ENCODE measurements at regions not wholly inside any gene's neighbourhood (a gene's known extent, or its start where the extent isn't known, plus 50 kb on each side); places are given as distances from the start of the nearest gene placed in this dataset.

- H3K9me3 ChIP-seq (ENCODE audit: control insufficient read depth, insufficient read depth, low read depth, low read length), result no peaks in the 10 kb centered on the region
Observed at GRCh38 chr4:140257461-140258305, 103.7 kb upstream of the MAML3 start.

GRCh38 chr4:140256941-140257340 is 103.0 kb upstream of the MAML3 start:
- Histone ChIP-seq H3K27me3 (ENCODE audit: control insufficient read depth, insufficient read depth, low read length) (no peaks in the 10 kb centered on the region), H3K4me1 (ENCODE audit: control insufficient read depth, insufficient read depth, low read length) (peaks cover 11% of the 10 kb centered on the region), H3K36me3 (ENCODE audit: control insufficient read depth, insufficient read depth, low read length) (no peaks in the 10 kb centered on the region), H3K27ac (ENCODE audit: low read length) (no peak overlapping the region; the same call in 1 of the 2 replicates), H3K4me3 (ENCODE audit: low read depth in 2 of 2, low read length in 2 of 2) (no peak overlapping the region), H3K9me3 (ENCODE audit: control insufficient read depth, insufficient read depth, low read depth, low read length) (no peaks in the 10 kb centered on the region)
- POLR2A ChIA-PET, result no interaction called here
- CTCF ChIA-PET, result no interaction called here
- no TSS peak for BruUV-seq (replicated peaks)
- ATAC-seq (no peak), DNase-seq (ENCODE audit: low read depth, low spot score) (no peak)
- TF ChIP-seq TCF7L2 (IDR thresholded peaks at IDR 0.05; ENCODE audit: low read depth, low read length) (no peak), POLR2AphosphoS5 (IDR thresholded peaks at IDR 0.05; ENCODE audit: low read depth, low read length) (no peak), REST (IDR thresholded peaks at IDR 0.05; ENCODE audit: insufficient read depth in 1 of 2, low read depth in 2 of 2, low read length in 1 of 2) (no peak), SIN3A (IDR thresholded peaks at IDR 0.05; ENCODE audit: borderline replicate concordance, insufficient read depth, low read depth, low read length) (no peak)
- TF ChIP-seq, protein P1, sequence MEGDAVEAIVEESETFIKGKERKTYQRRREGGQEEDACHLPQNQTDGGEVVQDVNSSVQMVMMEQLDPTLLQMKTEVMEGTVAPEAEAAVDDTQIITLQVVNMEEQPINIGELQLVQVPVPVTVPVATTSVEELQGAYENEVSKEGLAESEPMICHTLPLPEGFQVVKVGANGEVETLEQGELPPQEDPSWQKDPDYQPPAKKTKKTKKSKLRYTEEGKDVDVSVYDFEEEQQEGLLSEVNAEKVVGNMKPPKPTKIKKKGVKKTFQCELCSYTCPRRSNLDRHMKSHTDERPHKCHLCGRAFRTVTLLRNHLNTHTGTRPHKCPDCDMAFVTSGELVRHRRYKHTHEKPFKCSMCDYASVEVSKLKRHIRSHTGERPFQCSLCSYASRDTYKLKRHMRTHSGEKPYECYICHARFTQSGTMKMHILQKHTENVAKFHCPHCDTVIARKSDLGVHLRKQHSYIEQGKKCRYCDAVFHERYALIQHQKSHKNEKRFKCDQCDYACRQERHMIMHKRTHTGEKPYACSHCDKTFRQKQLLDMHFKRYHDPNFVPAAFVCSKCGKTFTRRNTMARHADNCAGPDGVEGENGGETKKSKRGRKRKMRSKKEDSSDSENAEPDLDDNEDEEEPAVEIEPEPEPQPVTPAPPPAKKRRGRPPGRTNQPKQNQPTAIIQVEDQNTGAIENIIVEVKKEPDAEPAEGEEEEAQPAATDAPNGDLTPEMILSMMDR (IDR thresholded peaks at IDR 0.05), result no peak
- intact Hi-C loops (cut with micrococcal nuclease; ENCODE audit: unreplicated experiment), result loop anchor here (10.0 kb wide), 1 partner anchor 162 kb away; no protein-coding TSS in a partner anchor
- in situ Hi-C loops (cut with HindIII; ENCODE audit: low pct_unique_long_range_greater_than_20kb, low sequenced_read_pairs), result no loop called here

More at GRCh38 chr4:140257461-140258305, 103.7 kb upstream of the MAML3 start:
- Histone ChIP-seq H3K4me3 (ENCODE audit: low read depth in 2 of 2, low read length in 2 of 2) (no peak overlapping the region), H3K36me3 (ENCODE audit: control insufficient read depth, insufficient read depth, low read length) (no peaks in the 10 kb centered on the region), H3K27me3 (ENCODE audit: control insufficient read depth, insufficient read depth, low read length) (no peaks in the 10 kb centered on the region), H3K4me1 (ENCODE audit: control insufficient read depth, insufficient read depth, low read length) (peaks cover 6% of the 10 kb centered on the region), H3K27ac (ENCODE audit: low read length) (peak overlapping the region; percentile 17; the same call in 1 of the 2 replicates)
- in situ Hi-C loops (cut with HindIII; ENCODE audit: low pct_unique_long_range_greater_than_20kb, low sequenced_read_pairs) (no loop called here), intact Hi-C loops (cut with micrococcal nuclease; ENCODE audit: unreplicated experiment) (loop anchor here (10.0 kb wide), 1 partner anchor 163 kb away; no protein-coding TSS in a partner anchor)
- DNase-seq (ENCODE audit: low read depth, low spot score) (no peak), ATAC-seq (no peak)
- BruUV-seq (replicated peaks), result no TSS peak
- ChIA-PET CTCF (no interaction called here), POLR2A (no interaction called here)
- TF ChIP-seq POLR2AphosphoS5 (IDR thresholded peaks at IDR 0.05; ENCODE audit: low read depth, low read length) (no peak), SIN3A (IDR thresholded peaks at IDR 0.05; ENCODE audit: borderline replicate concordance, insufficient read depth, low read depth, low read length) (no peak), REST (IDR thresholded peaks at IDR 0.05; ENCODE audit: insufficient read depth in 1 of 2, low read depth in 2 of 2, low read length in 1 of 2) (no peak), TCF7L2 (IDR thresholded peaks at IDR 0.05; ENCODE audit: low read depth, low read length) (no peak)
- TF ChIP-seq, protein P1 (IDR thresholded peaks at IDR 0.05), result no peak
